GM12865 (cell line): ENCODE measurements at regions not wholly inside any gene's neighbourhood (a gene's known extent, or its start where the extent isn't known, plus 50 kb on each side); places are given as distances from the start of the nearest gene placed in this dataset.

Experiments used
- DNase-seq: peaks from one replicate; pipeline ENCODE4 v3.0.0; 2010; ENCODE audit warnings: low read depth
- H3K4me3 ChIP-seq: 2 replicates; pipeline ENCODE4 v1.5.1; 2011; ENCODE audit warnings: mild to moderate bottlenecking, low read depth, low read length, control low read depth
- CTCF ChIP-seq: IDR thresholded peaks from 2 replicates; pipeline ENCODE4 v1.5.1; 2011; ENCODE audit warnings: low read length, control low read depth, low read depth, inconsistent platforms; ENCODE audit not compliant: insufficient read depth; ENCODE audit errors: missing control alignments

GRCh38 chr10:130359711-130360110 is 223.5 kb downstream of the GLRX3 start:
- DNase-seq = no peak
- no peak for TF ChIP-seq CTCF
- H3K4me3 ChIP-seq = no peak overlapping the region

GRCh38 chr10:130360826-130361311 is 224.7 kb downstream of the GLRX3 start:
- no peak for DNase-seq
- TF ChIP-seq CTCF = no peak
- H3K4me3 ChIP-seq = no peak overlapping the region

- no peak overlapping the region for H3K4me3 ChIP-seq
These were observed 225.3 kb downstream of the GLRX3 start for GRCh38 chr10:130361351-130362105.

GRCh38 chr10:130362308-130362761 is 226.1 kb downstream of the GLRX3 start:
- no peak for DNase-seq
- no peak overlapping the region for H3K4me3 ChIP-seq
- TF ChIP-seq CTCF = no peak

More at GRCh38 chr10:130361351-130362105, 225.3 kb downstream of the GLRX3 start:
- no peak for DNase-seq
- TF ChIP-seq CTCF = no peak

GRCh38 chr10:130363051-130363450 is 226.9 kb downstream of the GLRX3 start:
- no peak overlapping the region for H3K4me3 ChIP-seq
- TF ChIP-seq CTCF = no peak
- no peak for DNase-seq

GRCh38 chr10:130363899-130364445 is 227.8 kb downstream of the GLRX3 start:
- no peak for DNase-seq
- no peak overlapping the region for H3K4me3 ChIP-seq
- TF ChIP-seq CTCF = no peak
